K562 (cell line): ENCODE measurements at regions not wholly inside any gene's neighbourhood (a gene's known extent, or its start where the extent isn't known, plus 50 kb on each side); places are given as distances from the start of the nearest gene placed in this dataset.

Experiments used
- ATAC-seq: fragments of 200-7000 bp; cut with Tn5 transposase; 3 replicates; pipeline ENCODE4 v1.9.1; 2020; ENCODE audit warnings: moderate library complexity
- BruUV-seq: library from RNA; stranded (reverse); fragments of 400-500 nt; replicated peaks from 2 replicates; lab custom pipeline; 2021; lab: Mats Ljungman, UMichigan
- CTCF ChIA-PET: fragments of 300-600 bp; formaldehyde crosslinking; extraction: SDS; loops from one replicate; lab custom pipeline; 2021; ENCODE audit warnings: low intra/inter-chr PET ratio; lab: Yijun Ruan, JAX
- POLR2A ChIA-PET: fragments of 300-600, 350-650 bp; sonication (Branson Sonifier 250); formaldehyde crosslinking; extraction: SDS; loops from one replicate; lab custom pipeline; 2021; ENCODE audit warnings: antibody characterized with exemption, inconsistent platforms; lab: Yijun Ruan, JAX
- DNase-seq, 4 experiments: peaks; one replicate each; pipeline versions ENCODE4 v3.0.0 to v3.0.0-alpha.2; 2011 to 2018; ENCODE audit warnings: low spot score in 3 of 4, mixed read lengths in 3 of 4; ENCODE audit errors: extremely low read depth in 1 of 4
- FAIRE-seq: peaks from 2 replicates; lab custom pipeline; 2011; peaks lifted over from hg19 to GRCh38; lab: Jason Lieb, UNC
- H2AFZ ChIP-seq: 2 replicates; pipeline ENCODE4 v1.6.0; 2011; ENCODE audit warnings: low read depth, low read length, control low read depth, inconsistent platforms
- H3K27ac ChIP-seq: fragments of 200-600 bp; 3 replicates; pipeline ENCODE4 v1.8.0; 2011; ENCODE audit warnings: low read depth, mild to moderate bottlenecking, control low read depth, inconsistent platforms, low read length, moderate library complexity, mixed read lengths; ENCODE audit errors: extremely low read depth
- H3K27me3 ChIP-seq, 2 experiments: fragments of 300-600 bp in 1 of 2; 2 replicates in 1 of 2; 3 replicates in 1 of 2; pipeline versions ENCODE4 v1.6.0 to v1.8.0; 2011; ENCODE audit warnings: inconsistent platforms in 2 of 2, low read length in 2 of 2, mild to moderate bottlenecking in 1 of 2, mixed read lengths in 1 of 2, moderate library complexity in 1 of 2; ENCODE audit not compliant: control insufficient read depth in 2 of 2, insufficient read depth in 2 of 2
- H3K36me3 ChIP-seq: fragments of 300-600 bp; 3 replicates; pipeline ENCODE4 v1.8.0; 2011; ENCODE audit warnings: mild to moderate bottlenecking, low read length, inconsistent platforms; ENCODE audit not compliant: control insufficient read depth, insufficient read depth
- H3K4me1 ChIP-seq, 2 experiments: fragments of 200-600 bp in 1 of 2; replicated peaks in 1 of 2; 2 replicates in 1 of 2; 3 replicates in 1 of 2; pipeline versions ENCODE4 v1.5.1 to v1.8.0; 2011; ENCODE audit warnings: inconsistent platforms in 2 of 2, low read length in 2 of 2, mild to moderate bottlenecking in 1 of 2, mixed read lengths in 1 of 2, moderate library complexity in 1 of 2; ENCODE audit not compliant: control insufficient read depth in 2 of 2, insufficient read depth in 2 of 2
- H3K4me2 ChIP-seq: 2 replicates; pipeline ENCODE4 v1.6.1; 2011; ENCODE audit warnings: low read length, control low read depth, inconsistent platforms, mixed read lengths; ENCODE audit not compliant: insufficient read depth
- H3K4me3 ChIP-seq: fragments of 200-600 bp; sonication (generic), shearing (Covaris generic); 2 replicates; pipeline ENCODE4 v1.5.1; 2016; ENCODE audit warnings: control low read depth, inconsistent platforms
- H3K79me2 ChIP-seq: fragments of 200-600 bp; 3 replicates; pipeline ENCODE4 v1.8.0; 2011; ENCODE audit warnings: low read length, inconsistent platforms; ENCODE audit not compliant: control insufficient read depth, insufficient read depth
- H3K9ac ChIP-seq, 2 experiments: 2 replicates each; pipeline versions ENCODE4 v1.6.0 to v1.6.1; 2011; ENCODE audit warnings: low read depth in 2 of 2, low read length in 2 of 2, control low read depth in 1 of 2, inconsistent platforms in 1 of 2, mild to moderate bottlenecking in 1 of 2, mixed read lengths in 1 of 2; ENCODE audit not compliant: insufficient read depth in 1 of 2
- H3K9me1 ChIP-seq: one replicate; pipeline ENCODE4 v1.6.0; 2011; ENCODE audit warnings: inconsistent platforms, mild to moderate bottlenecking, low read length, moderate library complexity; ENCODE audit not compliant: control insufficient read depth, insufficient read depth
- H3K9me3 ChIP-seq: replicated peaks from 2 replicates; pipeline ENCODE4 v1.5.1; 2011; ENCODE audit warnings: low read depth, low read length, inconsistent platforms; ENCODE audit not compliant: control insufficient read depth, insufficient read depth
- H4K20me1 ChIP-seq: replicated peaks from 2 replicates; pipeline ENCODE4 v1.6.1; 2011; ENCODE audit warnings: low read length, inconsistent platforms, mixed read lengths; ENCODE audit not compliant: control insufficient read depth, insufficient read depth
- AFF4 ChIP-seq: sonication (generic); formaldehyde crosslinking; IDR thresholded peaks from 2 replicates; pipeline ENCODE4 v1.8.0; 2023; ENCODE audit warnings: mild to moderate bottlenecking, missing genetic modification reagents
- CXXC5 ChIP-seq: fragments of 250-450 bp; sonication (Bioruptor Pico); IDR thresholded peaks from 2 replicates; pipeline ENCODE4 v1.8.0; 2022; ENCODE audit warnings: inconsistent platforms, mild to moderate bottlenecking, moderate library complexity
- GMEB1 ChIP-seq: fragments of 250-450 bp; sonication (Bioruptor Pico); IDR thresholded peaks from 2 replicates; pipeline ENCODE4 v1.4.0; 2020; ENCODE audit warnings: mild to moderate bottlenecking
- HINFP ChIP-seq: fragments of 450-650 bp; conservative IDR thresholded peaks from 2 replicates; pipeline ENCODE4 v1.6.1; 2016; ENCODE audit warnings: missing genetic modification characterization, low read depth, mild to moderate bottlenecking, control low read depth, missing compliant biosample characterization
- HMBOX1 ChIP-seq: sonication (generic); IDR thresholded peaks from 2 replicates; pipeline ENCODE4 v1.6.1; 2016
- LARP7 ChIP-seq: fragments of 450-650 bp; IDR thresholded peaks from 2 replicates; pipeline ENCODE4 v1.6.1; 2016
- PTRF ChIP-seq: fragments of 450-650 bp; IDR thresholded peaks from 2 replicates; pipeline ENCODE4 v1.6.1; 2016; ENCODE audit warnings: mild to moderate bottlenecking, missing genetic modification characterization, missing compliant biosample characterization
- ZBTB17 ChIP-seq: fragments of 450-650 bp; formaldehyde crosslinking; IDR thresholded peaks from 2 replicates; pipeline ENCODE4 v1.4.0; 2020; ENCODE audit warnings: mild to moderate bottlenecking
- WGBS: fragments of 100-300 bp; shearing (Covaris generic); methylation state at CpG from one replicate; pipeline ENCODE4 v1.1.6; 2016; ENCODE audit warnings: low coverage, mixed read lengths; ENCODE audit not compliant: insufficient coverage; ENCODE audit errors: missing lambda C conversion rate; 5-methylcytosine and 5-hydroxymethylcytosine counted together
- in situ Hi-C: fragments of 300-500 bp; cut with MboI; formaldehyde crosslinking; loops from 4 replicates; pipeline ENCODE4 v1.15.0; 2018; ENCODE audit warnings: inconsistent platforms, mixed read lengths
- intact Hi-C: fragments of 100-400 bp; cut with micrococcal nuclease; formaldehyde crosslinking; loops from 2 replicates; pipeline ENCODE4 v1.14.2; 2022

- ATAC-seq (no peak), DNase-seq (no peak), FAIRE-seq (no peak)
- ChIA-PET POLR2A (no interaction called here), CTCF (no interaction called here)
- no peaks in the 10 kb centered on the region for H3K9me1 ChIP-seq
- no peak overlapping the region for H3K27ac ChIP-seq
- H4K20me1 ChIP-seq = no peaks in the 10 kb centered on the region
- BruUV-seq = no TSS peak
- WGBS = 1% methylated on average over 8 of the region's 8 CpGs
- no peak overlapping the region for H3K9ac ChIP-seq
- H3K27me3 ChIP-seq = no peaks in the 10 kb centered on the region
- intact Hi-C loops (no loop called here), in situ Hi-C loops (no loop called here)
- no peak overlapping the region for H3K4me2 ChIP-seq
- H3K9me3 ChIP-seq = no peaks in the 10 kb centered on the region
- no peak overlapping the region for H2AFZ ChIP-seq
- no peaks in the 10 kb centered on the region for H3K36me3 ChIP-seq
- H3K4me1 ChIP-seq = no peaks in the 10 kb centered on the region
- no peaks in the 10 kb centered on the region for H3K79me2 ChIP-seq
- no peak overlapping the region for H3K4me3 ChIP-seq
- TF ChIP-seq PTRF (tag) (no peak), HMBOX1 (no peak), LARP7 (no peak), GMEB1 (CRISPR knock-in tag) (no peak), ZBTB17 (CRISPR knock-in tag) (no peak), HINFP (tag) (no peak), CXXC5 (CRISPR knock-in tag) (no peak), AFF4 (CRISPR knock-in tag) (no peak)
These were observed 1281.8 kb upstream of the MAP3K7 start for GRCh38 chr6:91868539-91869202.
